GM23338 (cell line): ENCODE measurements at regions not wholly inside any gene's neighbourhood (a gene's known extent, or its start where the extent isn't known, plus 50 kb on each side); places are given as distances from the start of the nearest gene placed in this dataset.

Experiments
- ATAC-seq: fragments of 200-7000 bp; cut with Tn5 transposase; 3 replicates; pipeline ENCODE4 v1.9.1; 2020
- DNase-seq: peaks from one replicate; pipeline ENCODE4 v3.0.0-alpha.2; 2015; ENCODE audit warnings: low spot score
- H2AFZ ChIP-seq: fragments of 200-600 bp; sonication (generic); 2 replicates; pipeline ENCODE4 v1.8.0; 2016; ENCODE audit warnings: antibody characterized with exemption, mild to moderate bottlenecking, moderate library complexity
- H3F3A ChIP-seq: fragments of 200-600 bp; sonication (generic); replicated peaks from 2 replicates; pipeline ENCODE4 v1.8.0; 2017; ENCODE audit warnings: antibody characterized with exemption, mixed run types, low read depth
- H3K27ac ChIP-seq: fragments of 200-600 bp; sonication (generic); 2 replicates; pipeline ENCODE4 v1.6.1; 2016; ENCODE audit warnings: low read depth
- H3K27me3 ChIP-seq: fragments of 200-600 bp; sonication (generic); 2 replicates; pipeline ENCODE4 v1.8.0; 2016; ENCODE audit warnings: mild to moderate bottlenecking, mixed run types, moderate library complexity; ENCODE audit not compliant: insufficient read depth
- H3K36me3 ChIP-seq: fragments of 200-600 bp; sonication (generic); 2 replicates; pipeline ENCODE4 v1.8.0; 2016; ENCODE audit warnings: mild to moderate bottlenecking; ENCODE audit not compliant: insufficient read depth
- H3K4me1 ChIP-seq: fragments of 200-600 bp; sonication (generic); 2 replicates; pipeline ENCODE4 v1.8.0; 2016; ENCODE audit warnings: mild to moderate bottlenecking, moderate library complexity; ENCODE audit not compliant: insufficient read depth
- H3K4me2 ChIP-seq: fragments of 200-600 bp; sonication (generic); 2 replicates; pipeline ENCODE4 v1.7.1; 2017; ENCODE audit warnings: mixed run types
- H3K4me3 ChIP-seq: fragments of 200-600 bp; sonication (generic); 2 replicates; pipeline ENCODE4 v1.6.1; 2016; ENCODE audit warnings: mixed run types
- H3K79me2 ChIP-seq: fragments of 200-600 bp; sonication (generic); replicated peaks from 2 replicates; pipeline ENCODE4 v1.8.0; 2017; ENCODE audit warnings: mild to moderate bottlenecking; ENCODE audit not compliant: insufficient read depth
- H3K9me2 ChIP-seq: fragments of 200-600 bp; sonication (generic); 2 replicates; pipeline ENCODE4 v1.8.0; 2017; ENCODE audit not compliant: insufficient read depth
- H4K20me1 ChIP-seq: fragments of 200-600 bp; sonication (generic); replicated peaks from 2 replicates; pipeline ENCODE4 v1.8.0; 2017; ENCODE audit warnings: mild to moderate bottlenecking; ENCODE audit not compliant: insufficient read depth
- H3K27ac Mint-ChIP-seq: 2 replicates; pipeline ENCODE4 v1.8.0; 2020; ENCODE audit warnings: inconsistent platforms, mild to moderate bottlenecking, moderate library complexity, mixed read lengths
- H3K27me3 Mint-ChIP-seq: 3 replicates; pipeline ENCODE4 v1.8.0; 2022; ENCODE audit warnings: low read depth, mild to moderate bottlenecking, moderate library complexity, mixed read lengths, inconsistent platforms; ENCODE audit not compliant: insufficient read depth, poor library complexity
- H3K36me3 Mint-ChIP-seq: 3 replicates; pipeline ENCODE4 v1.8.0; 2021; ENCODE audit warnings: low read depth, mild to moderate bottlenecking, inconsistent platforms, moderate library complexity, mixed read lengths
- H3K4me1 Mint-ChIP-seq: 3 replicates; pipeline ENCODE4 v1.8.0; 2020; ENCODE audit warnings: mild to moderate bottlenecking, inconsistent platforms, mixed read lengths
- H3K4me3 Mint-ChIP-seq: 3 replicates; pipeline ENCODE4 v1.8.0; 2021; ENCODE audit warnings: moderate library complexity, mild to moderate bottlenecking, inconsistent platforms, mixed read lengths
- H3K9me3 Mint-ChIP-seq: 3 replicates; pipeline ENCODE4 v1.8.0; 2020; ENCODE audit warnings: moderate library complexity, mild to moderate bottlenecking, inconsistent platforms, mixed read lengths
- CREB1 ChIP-seq: fragments of 250-450 bp; sonication (Bioruptor Pico); IDR thresholded peaks from 2 replicates; pipeline ENCODE4 v1.5.0; 2020; ENCODE audit warnings: low read depth, mild to moderate bottlenecking, moderate library complexity
- EZH2 ChIP-seq: fragments of 200-600 bp; sonication (generic); IDR thresholded peaks from one replicate; pipeline ENCODE4 v1.8.0; 2017; ENCODE audit warnings: antibody characterized with exemption, mild to moderate bottlenecking, low read depth; ENCODE audit not compliant: unreplicated experiment
- EZH2phosphoT487 ChIP-seq: fragments of 200-600 bp; sonication (generic); IDR thresholded peaks from one replicate; pipeline ENCODE4 v1.8.1; 2018; ENCODE audit warnings: antibody characterized with exemption; ENCODE audit not compliant: unreplicated experiment
- JUNB ChIP-seq: IDR thresholded peaks from one replicate; pipeline ENCODE4 v1.6.1; 2016; ENCODE audit warnings: antibody characterized with exemption; ENCODE audit not compliant: unreplicated experiment
- NANOG ChIP-seq: IDR thresholded peaks from 2 replicates; pipeline ENCODE4 v1.6.1; 2016; ENCODE audit warnings: antibody characterized with exemption, borderline replicate concordance
- STAT1 ChIP-seq: IDR thresholded peaks from one replicate; pipeline ENCODE4 v1.6.1; 2016; ENCODE audit warnings: antibody characterized with exemption; ENCODE audit not compliant: unreplicated experiment
- ZNF331 ChIP-seq: fragments of 250-450 bp; sonication (Bioruptor Pico); IDR thresholded peaks from 2 replicates; pipeline ENCODE4 v1.5.0; 2020; ENCODE audit warnings: low read depth, mild to moderate bottlenecking, moderate library complexity
- TF ChIP-seq, protein P1 (sequence below): fragments of 250-450 bp; sonication (Bioruptor Pico); IDR thresholded peaks from 2 replicates; pipeline ENCODE4 v1.5.0; 2020; ENCODE audit warnings: mild to moderate bottlenecking, moderate library complexity
- TF ChIP-seq, protein P2 (sequence below), 2 experiments: fragments of 200-600 bp in 1 of 2; sonication (generic) in 1 of 2; conservative IDR thresholded peaks; 2 replicates each; pipeline versions ENCODE4 v1.5.1 to v1.6.1; 2016 to 2017; ENCODE audit warnings: antibody characterized with exemption in 2 of 2, low read depth in 2 of 2, mild to moderate bottlenecking in 2 of 2, moderate library complexity in 1 of 2
- TF ChIP-seq, protein P3 (sequence below): IDR thresholded peaks from 2 replicates; pipeline ENCODE4 v1.6.1; 2016; ENCODE audit warnings: antibody characterized with exemption
- TF ChIP-seq, protein P4 (sequence below): IDR thresholded peaks from one replicate; pipeline ENCODE4 v1.6.1; 2018; ENCODE audit warnings: antibody characterized with exemption; ENCODE audit not compliant: unreplicated experiment

DNA sequence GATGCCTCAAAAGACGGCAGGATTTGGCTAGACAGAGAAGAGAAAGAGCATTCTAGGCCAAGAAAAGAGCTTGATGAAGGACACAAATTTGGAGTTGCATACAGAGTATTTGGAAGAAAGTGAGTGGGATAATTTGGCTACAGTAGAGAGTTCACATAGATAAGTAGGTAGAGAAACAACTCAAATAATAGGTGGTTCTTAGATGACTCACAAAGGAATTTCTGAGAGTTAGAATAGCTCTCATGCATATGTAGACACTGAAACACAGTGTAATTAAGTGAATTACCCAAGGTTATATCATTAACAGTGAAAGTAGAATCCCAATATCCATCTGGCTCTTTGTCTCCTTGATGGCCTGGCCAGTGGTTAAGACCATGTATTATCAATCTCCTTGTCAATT is 228.6 kb upstream of the DDI1 start (continued):
- TF ChIP-seq, protein P1, sequence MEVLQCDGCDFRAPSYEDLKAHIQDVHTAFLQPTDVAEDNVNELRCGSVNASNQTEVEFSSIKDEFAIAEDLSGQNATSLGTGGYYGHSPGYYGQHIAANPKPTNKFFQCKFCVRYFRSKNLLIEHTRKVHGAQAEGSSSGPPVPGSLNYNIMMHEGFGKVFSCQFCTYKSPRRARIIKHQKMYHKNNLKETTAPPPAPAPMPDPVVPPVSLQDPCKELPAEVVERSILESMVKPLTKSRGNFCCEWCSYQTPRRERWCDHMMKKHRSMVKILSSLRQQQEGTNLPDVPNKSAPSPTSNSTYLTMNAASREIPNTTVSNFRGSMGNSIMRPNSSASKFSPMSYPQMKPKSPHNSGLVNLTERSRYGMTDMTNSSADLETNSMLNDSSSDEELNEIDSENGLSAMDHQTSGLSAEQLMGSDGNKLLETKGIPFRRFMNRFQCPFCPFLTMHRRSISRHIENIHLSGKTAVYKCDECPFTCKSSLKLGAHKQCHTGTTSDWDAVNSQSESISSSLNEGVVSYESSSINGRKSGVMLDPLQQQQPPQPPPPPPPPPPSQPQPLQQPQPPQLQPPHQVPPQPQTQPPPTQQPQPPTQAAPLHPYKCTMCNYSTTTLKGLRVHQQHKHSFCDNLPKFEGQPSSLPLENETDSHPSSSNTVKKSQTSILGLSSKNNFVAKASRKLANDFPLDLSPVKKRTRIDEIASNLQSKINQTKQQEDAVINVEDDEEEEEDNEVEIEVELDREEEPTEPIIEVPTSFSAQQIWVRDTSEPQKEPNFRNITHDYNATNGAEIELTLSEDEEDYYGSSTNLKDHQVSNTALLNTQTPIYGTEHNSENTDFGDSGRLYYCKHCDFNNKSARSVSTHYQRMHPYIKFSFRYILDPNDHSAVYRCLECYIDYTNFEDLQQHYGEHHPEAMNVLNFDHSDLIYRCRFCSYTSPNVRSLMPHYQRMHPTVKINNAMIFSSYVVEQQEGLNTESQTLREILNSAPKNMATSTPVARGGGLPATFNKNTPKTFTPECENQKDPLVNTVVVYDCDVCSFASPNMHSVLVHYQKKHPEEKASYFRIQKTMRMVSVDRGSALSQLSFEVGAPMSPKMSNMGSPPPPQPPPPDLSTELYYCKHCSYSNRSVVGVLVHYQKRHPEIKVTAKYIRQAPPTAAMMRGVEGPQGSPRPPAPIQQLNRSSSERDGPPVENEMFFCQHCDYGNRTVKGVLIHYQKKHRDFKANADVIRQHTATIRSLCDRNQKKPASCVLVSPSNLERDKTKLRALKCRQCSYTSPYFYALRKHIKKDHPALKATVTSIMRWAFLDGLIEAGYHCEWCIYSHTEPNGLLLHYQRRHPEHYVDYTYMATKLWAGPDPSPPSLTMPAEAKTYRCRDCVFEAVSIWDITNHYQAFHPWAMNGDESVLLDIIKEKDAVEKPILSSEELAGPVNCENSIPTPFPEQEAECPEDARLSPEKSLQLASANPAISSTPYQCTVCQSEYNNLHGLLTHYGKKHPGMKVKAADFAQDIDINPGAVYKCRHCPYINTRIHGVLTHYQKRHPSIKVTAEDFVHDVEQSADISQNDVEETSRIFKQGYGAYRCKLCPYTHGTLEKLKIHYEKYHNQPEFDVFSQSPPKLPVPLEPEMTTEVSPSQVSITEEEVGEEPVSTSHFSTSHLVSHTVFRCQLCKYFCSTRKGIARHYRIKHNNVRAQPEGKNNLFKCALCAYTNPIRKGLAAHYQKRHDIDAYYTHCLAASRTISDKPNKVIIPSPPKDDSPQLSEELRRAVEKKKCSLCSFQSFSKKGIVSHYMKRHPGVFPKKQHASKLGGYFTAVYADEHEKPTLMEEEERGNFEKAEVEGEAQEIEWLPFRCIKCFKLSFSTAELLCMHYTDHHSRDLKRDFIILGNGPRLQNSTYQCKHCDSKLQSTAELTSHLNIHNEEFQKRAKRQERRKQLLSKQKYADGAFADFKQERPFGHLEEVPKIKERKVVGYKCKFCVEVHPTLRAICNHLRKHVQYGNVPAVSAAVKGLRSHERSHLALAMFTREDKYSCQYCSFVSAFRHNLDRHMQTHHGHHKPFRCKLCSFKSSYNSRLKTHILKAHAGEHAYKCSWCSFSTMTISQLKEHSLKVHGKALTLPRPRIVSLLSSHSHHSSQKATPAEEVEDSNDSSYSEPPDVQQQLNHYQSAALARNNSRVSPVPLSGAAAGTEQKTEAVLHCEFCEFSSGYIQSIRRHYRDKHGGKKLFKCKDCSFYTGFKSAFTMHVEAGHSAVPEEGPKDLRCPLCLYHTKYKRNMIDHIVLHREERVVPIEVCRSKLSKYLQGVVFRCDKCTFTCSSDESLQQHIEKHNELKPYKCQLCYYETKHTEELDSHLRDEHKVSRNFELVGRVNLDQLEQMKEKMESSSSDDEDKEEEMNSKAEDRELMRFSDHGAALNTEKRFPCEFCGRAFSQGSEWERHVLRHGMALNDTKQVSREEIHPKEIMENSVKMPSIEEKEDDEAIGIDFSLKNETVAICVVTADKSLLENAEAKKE, result no peak
- TF ChIP-seq, protein P2, sequence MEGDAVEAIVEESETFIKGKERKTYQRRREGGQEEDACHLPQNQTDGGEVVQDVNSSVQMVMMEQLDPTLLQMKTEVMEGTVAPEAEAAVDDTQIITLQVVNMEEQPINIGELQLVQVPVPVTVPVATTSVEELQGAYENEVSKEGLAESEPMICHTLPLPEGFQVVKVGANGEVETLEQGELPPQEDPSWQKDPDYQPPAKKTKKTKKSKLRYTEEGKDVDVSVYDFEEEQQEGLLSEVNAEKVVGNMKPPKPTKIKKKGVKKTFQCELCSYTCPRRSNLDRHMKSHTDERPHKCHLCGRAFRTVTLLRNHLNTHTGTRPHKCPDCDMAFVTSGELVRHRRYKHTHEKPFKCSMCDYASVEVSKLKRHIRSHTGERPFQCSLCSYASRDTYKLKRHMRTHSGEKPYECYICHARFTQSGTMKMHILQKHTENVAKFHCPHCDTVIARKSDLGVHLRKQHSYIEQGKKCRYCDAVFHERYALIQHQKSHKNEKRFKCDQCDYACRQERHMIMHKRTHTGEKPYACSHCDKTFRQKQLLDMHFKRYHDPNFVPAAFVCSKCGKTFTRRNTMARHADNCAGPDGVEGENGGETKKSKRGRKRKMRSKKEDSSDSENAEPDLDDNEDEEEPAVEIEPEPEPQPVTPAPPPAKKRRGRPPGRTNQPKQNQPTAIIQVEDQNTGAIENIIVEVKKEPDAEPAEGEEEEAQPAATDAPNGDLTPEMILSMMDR (conservative IDR thresholded peaks at IDR 0.05; ENCODE audit: low read depth in 2 of 2), result no peak
- no peak for TF ChIP-seq JUNB
- no peak for TF ChIP-seq NANOG

DNA sequence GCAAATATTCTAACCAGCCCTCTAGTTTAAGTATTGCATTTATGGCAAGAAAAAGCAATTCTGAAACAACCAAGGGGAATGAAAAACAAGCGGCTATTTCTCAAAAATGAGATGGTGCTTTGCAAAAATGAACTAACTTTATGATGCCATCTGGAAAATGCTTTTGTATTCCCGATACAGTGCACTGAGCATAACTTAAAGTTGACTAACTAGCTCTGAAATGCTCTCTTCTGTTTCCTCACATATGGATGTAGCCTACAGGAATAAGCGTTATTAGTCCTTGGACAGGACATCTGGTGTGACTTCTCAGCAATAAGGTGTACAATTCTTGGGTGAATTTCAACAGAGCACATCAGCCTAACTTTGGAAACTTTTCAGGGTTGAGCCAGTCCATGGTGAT is 228.2 kb upstream of the DDI1 start:
- H3K36me3 ChIP-seq, result no peaks in the 10 kb centered on the region
- no peaks in the 10 kb centered on the region for H3K79me2 ChIP-seq
- DNase-seq (no peak), ATAC-seq (no peak)
- H2AFZ ChIP-seq, result no peak overlapping the region
- no peak overlapping the region for H3K4me3 ChIP-seq
- H3F3A ChIP-seq, result no peaks in the 10 kb centered on the region
- no peaks in the 10 kb centered on the region for H3K9me2 ChIP-seq
- no peaks in the 10 kb centered on the region for H3K36me3 Mint-ChIP-seq
- no peaks in the 10 kb centered on the region; the same call in 2 of the 3 replicates for H3K9me3 Mint-ChIP-seq
- H3K27ac Mint-ChIP-seq, result no peak overlapping the region
- H3K4me1 ChIP-seq, result peaks cover 10% of the 10 kb centered on the region
- no peak overlapping the region for H3K27ac ChIP-seq
- H3K4me3 Mint-ChIP-seq, result no peak overlapping the region
- H4K20me1 ChIP-seq, result no peaks in the 10 kb centered on the region
- H3K27me3 ChIP-seq, result no peaks in the 10 kb centered on the region
- peaks cover 18% of the 10 kb centered on the region for H3K4me1 Mint-ChIP-seq
- H3K4me2 ChIP-seq, result no peak overlapping the region
- peaks cover 3% of the 10 kb centered on the region for H3K27me3 Mint-ChIP-seq
- TF ChIP-seq ZNF331 (CRISPR knock-in tag) (no peak), EZH2 (no peak), CREB1 (CRISPR knock-in tag) (no peak), EZH2phosphoT487 (no peak), STAT1 (no peak)
- TF ChIP-seq, protein P2 (conservative IDR thresholded peaks at IDR 0.05; ENCODE audit: low read depth in 2 of 2), result no peak
- TF ChIP-seq, protein P3, sequence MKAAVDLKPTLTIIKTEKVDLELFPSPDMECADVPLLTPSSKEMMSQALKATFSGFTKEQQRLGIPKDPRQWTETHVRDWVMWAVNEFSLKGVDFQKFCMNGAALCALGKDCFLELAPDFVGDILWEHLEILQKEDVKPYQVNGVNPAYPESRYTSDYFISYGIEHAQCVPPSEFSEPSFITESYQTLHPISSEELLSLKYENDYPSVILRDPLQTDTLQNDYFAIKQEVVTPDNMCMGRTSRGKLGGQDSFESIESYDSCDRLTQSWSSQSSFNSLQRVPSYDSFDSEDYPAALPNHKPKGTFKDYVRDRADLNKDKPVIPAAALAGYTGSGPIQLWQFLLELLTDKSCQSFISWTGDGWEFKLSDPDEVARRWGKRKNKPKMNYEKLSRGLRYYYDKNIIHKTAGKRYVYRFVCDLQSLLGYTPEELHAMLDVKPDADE, result no peak
- TF ChIP-seq, protein P4, sequence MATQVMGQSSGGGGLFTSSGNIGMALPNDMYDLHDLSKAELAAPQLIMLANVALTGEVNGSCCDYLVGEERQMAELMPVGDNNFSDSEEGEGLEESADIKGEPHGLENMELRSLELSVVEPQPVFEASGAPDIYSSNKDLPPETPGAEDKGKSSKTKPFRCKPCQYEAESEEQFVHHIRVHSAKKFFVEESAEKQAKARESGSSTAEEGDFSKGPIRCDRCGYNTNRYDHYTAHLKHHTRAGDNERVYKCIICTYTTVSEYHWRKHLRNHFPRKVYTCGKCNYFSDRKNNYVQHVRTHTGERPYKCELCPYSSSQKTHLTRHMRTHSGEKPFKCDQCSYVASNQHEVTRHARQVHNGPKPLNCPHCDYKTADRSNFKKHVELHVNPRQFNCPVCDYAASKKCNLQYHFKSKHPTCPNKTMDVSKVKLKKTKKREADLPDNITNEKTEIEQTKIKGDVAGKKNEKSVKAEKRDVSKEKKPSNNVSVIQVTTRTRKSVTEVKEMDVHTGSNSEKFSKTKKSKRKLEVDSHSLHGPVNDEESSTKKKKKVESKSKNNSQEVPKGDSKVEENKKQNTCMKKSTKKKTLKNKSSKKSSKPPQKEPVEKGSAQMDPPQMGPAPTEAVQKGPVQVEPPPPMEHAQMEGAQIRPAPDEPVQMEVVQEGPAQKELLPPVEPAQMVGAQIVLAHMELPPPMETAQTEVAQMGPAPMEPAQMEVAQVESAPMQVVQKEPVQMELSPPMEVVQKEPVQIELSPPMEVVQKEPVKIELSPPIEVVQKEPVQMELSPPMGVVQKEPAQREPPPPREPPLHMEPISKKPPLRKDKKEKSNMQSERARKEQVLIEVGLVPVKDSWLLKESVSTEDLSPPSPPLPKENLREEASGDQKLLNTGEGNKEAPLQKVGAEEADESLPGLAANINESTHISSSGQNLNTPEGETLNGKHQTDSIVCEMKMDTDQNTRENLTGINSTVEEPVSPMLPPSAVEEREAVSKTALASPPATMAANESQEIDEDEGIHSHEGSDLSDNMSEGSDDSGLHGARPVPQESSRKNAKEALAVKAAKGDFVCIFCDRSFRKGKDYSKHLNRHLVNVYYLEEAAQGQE, result no peak
